Fibroblast of pulmonary artery (primary cell): ENCODE measurements at regions not wholly inside any gene's neighbourhood (a gene's known extent, or its start where the extent isn't known, plus 50 kb on each side); places are given as distances from the start of the nearest gene placed in this dataset.

Experiments used
- DNase-seq: peaks from one replicate; pipeline ENCODE4 v3.0.0-alpha.2; 2010; ENCODE audit warnings: low read depth
- H3K4me3 ChIP-seq: replicated peaks from 2 replicates; pipeline ENCODE4 v1.5.1; 2011; ENCODE audit warnings: low read depth, mild to moderate bottlenecking, control low read depth, low read length, moderate library complexity
- TF ChIP-seq, protein P1 (sequence below): IDR thresholded peaks from 2 replicates; pipeline ENCODE4 v1.5.1; 2011; ENCODE audit warnings: mild to moderate bottlenecking, control low read depth, low read length, inconsistent platforms; ENCODE audit errors: missing control alignments

DNA sequence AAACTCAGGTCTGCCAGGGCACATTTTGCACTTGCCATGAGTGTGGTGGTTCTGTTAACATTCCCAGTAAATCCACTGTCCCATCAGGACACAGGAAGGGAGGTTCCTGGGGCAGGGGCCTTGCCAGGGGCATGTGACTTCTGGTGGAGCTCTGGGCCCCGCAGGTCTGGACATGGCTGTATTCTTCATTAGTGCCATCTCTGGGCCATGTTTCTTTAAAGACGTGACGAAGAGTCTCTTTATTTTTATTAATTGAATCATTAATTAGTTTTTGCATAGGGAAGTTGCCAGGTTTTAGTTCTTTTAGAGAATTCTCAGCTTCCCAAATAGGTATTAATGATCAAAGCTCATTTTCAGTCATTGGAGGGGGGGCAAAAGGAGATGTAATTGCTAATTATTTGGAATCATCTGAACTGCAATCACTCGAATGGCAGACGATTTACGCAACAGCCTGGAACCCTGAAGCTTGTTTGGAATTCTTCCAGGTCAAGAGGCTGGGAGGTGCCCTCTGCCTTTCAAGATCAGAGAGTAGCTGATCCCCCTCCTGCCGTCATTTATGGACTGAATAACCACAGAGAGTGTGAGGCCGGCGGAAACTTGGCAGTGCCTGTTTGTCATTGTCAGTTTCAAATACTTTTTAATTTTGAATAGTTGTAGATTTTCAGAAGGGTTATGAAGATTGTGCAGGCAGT is 106.2 kb downstream of the RTP5 start:
- TF ChIP-seq, protein P1, sequence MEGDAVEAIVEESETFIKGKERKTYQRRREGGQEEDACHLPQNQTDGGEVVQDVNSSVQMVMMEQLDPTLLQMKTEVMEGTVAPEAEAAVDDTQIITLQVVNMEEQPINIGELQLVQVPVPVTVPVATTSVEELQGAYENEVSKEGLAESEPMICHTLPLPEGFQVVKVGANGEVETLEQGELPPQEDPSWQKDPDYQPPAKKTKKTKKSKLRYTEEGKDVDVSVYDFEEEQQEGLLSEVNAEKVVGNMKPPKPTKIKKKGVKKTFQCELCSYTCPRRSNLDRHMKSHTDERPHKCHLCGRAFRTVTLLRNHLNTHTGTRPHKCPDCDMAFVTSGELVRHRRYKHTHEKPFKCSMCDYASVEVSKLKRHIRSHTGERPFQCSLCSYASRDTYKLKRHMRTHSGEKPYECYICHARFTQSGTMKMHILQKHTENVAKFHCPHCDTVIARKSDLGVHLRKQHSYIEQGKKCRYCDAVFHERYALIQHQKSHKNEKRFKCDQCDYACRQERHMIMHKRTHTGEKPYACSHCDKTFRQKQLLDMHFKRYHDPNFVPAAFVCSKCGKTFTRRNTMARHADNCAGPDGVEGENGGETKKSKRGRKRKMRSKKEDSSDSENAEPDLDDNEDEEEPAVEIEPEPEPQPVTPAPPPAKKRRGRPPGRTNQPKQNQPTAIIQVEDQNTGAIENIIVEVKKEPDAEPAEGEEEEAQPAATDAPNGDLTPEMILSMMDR, result no peak
- H3K4me3 ChIP-seq, result no peak overlapping the region
- DNase-seq, result no peak

DNA sequence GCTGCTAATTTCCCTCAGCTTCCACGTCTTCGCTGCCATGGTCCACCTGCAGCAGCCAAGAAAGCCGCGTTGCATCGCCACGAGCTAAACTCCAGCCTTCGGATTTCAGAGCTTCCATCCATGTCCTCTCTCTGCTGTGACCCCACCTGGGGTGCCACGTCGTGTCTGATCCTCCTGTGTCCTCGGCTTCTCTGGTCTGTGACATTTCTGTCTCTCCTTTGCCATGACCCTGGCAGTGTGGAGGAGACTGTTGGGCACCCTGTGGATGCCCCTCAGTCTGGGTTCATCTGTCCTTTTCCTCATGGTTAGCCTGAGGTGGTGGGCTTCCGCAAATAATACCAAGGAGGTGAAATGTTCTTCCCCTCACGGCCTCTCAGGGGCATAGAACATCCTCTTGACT is 106.8 kb downstream of the RTP5 start:
- no peak for DNase-seq
- TF ChIP-seq, protein P1, result no peak
- H3K4me3 ChIP-seq, result no peak overlapping the region

DNA sequence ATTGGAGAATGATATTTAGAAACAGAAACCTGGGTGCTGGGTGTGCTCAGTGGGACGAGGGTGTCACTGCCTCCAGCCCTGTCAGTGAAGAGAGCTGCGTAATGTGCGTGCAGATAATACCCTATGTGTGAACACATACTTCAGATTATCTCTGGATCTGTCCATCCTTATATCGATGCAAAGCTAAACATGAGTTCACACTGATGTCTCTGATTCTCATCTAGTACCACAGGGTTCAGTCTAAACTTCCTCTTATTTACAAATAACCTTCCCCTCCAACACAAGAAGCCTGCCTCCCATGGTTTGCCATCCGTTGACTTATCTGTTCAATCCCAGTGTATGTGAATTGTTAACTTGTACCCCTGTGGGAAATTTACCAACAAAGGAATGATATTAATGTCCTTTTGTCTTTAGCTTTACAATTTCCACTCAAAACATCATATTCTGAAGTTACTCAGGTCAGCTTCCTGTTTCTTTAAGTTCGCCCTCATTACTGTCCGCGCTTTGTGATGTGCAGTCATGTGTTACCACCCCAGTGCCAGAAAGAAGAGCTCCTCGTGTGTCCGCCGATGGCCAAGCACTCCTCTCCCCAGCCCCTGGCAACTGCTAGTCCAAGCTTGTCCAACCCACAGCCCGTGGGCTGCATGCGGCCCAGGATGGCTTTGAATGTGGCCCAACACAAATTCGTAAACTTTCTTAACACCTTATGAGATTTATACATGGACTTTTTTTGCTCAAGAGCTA is 108.2 kb downstream of the RTP5 start:
- no peak overlapping the region for H3K4me3 ChIP-seq
- TF ChIP-seq, protein P1, result no peak
- DNase-seq, result no peak

DNA sequence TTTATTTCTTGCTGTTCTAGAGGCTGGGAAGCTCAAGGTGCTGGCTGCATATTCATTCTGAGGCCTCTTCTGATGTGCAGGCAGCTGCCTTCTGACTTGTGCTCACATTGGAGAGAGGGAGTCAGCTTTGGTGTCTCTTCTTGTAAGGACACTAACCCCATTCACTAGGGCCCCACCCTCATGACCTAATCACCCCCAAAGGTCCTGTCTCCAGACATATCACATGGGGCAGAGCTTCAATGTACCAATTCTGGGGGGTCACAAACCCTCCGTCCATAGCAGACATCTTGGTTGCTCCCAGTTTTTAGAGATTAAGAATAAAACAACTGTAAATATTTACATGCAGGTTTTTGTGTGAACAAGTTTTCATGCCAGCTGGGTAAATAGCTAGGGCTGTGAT is 109.1 kb downstream of the RTP5 start:
- no peak overlapping the region for H3K4me3 ChIP-seq
- TF ChIP-seq, protein P1, result no peak
- no peak for DNase-seq

DNA sequence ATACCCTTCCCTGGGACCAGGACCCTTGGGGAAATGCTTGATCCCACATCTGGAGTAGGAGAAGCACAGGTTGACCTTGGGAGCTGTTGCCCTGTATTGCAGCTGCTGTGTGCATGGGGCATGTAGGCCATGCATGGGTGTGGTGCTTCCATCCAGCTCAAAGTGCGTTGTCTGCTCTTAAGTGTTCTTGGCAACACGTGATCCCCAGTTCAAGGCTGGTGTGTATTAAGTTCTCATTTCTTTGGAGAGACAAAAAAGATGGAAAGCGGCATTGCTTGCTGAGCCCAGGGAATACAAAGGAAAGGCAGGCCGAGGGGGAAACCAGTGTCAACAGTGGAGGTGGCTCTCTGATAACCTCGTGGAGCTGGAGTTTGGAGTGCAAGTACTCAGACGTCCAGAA is 110.7 kb downstream of the RTP5 start:
- DNase-seq, result no peak
- no peak overlapping the region for H3K4me3 ChIP-seq
- TF ChIP-seq, protein P1, result no peak

DNA sequence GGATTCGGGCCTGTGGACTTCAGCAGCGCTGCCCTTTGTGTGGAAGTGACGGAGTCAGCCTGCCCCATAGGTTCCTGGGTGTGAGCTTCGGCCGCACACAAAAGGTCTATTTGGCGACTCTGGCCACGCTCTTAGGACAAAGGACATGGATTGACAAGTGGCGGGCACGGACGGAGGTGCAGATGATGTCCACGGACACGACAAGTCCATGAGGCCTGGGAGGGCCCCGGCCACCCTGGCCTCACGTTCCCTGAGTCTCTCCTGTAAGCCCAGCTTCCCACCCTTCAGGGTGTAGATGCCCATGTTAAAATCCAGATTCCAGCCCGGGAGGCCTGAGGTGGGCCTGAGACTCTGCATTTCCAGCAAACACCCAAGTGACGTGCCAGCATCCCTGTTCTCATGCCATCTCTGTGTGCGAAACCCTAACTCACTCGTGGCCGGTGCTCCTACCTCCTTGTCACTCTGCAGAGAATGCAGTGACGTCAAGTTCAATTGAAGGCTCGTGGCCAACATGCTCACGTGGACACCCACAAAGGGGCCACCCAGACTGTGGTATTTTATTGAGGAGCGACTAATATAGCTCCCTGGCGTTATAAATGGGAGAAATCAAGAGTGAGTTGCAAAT is 111.7 kb downstream of the RTP5 start:
- TF ChIP-seq, protein P1, result no peak
- no peak overlapping the region for H3K4me3 ChIP-seq
- no peak for DNase-seq
